GM23338 (cell line): ENCODE measurements at regions not wholly inside any gene's neighbourhood (a gene's known extent, or its start where the extent isn't known, plus 50 kb on each side); places are given as distances from the start of the nearest gene placed in this dataset.

Experiments used
- ATAC-seq: fragments of 200-7000 bp; cut with Tn5 transposase; 3 replicates; pipeline ENCODE4 v1.9.1; 2020
- DNase-seq: peaks from one replicate; pipeline ENCODE4 v3.0.0-alpha.2; 2015; ENCODE audit warnings: low spot score
- H2AFZ ChIP-seq: fragments of 200-600 bp; sonication (generic); 2 replicates; pipeline ENCODE4 v1.8.0; 2016; ENCODE audit warnings: antibody characterized with exemption, mild to moderate bottlenecking, moderate library complexity
- H3F3A ChIP-seq: fragments of 200-600 bp; sonication (generic); replicated peaks from 2 replicates; pipeline ENCODE4 v1.8.0; 2017; ENCODE audit warnings: antibody characterized with exemption, mixed run types, low read depth
- H3K27ac ChIP-seq: fragments of 200-600 bp; sonication (generic); 2 replicates; pipeline ENCODE4 v1.6.1; 2016; ENCODE audit warnings: low read depth
- H3K27me3 ChIP-seq: fragments of 200-600 bp; sonication (generic); 2 replicates; pipeline ENCODE4 v1.8.0; 2016; ENCODE audit warnings: mild to moderate bottlenecking, mixed run types, moderate library complexity; ENCODE audit not compliant: insufficient read depth
- H3K36me3 ChIP-seq: fragments of 200-600 bp; sonication (generic); 2 replicates; pipeline ENCODE4 v1.8.0; 2016; ENCODE audit warnings: mild to moderate bottlenecking; ENCODE audit not compliant: insufficient read depth
- H3K4me1 ChIP-seq: fragments of 200-600 bp; sonication (generic); 2 replicates; pipeline ENCODE4 v1.8.0; 2016; ENCODE audit warnings: mild to moderate bottlenecking, moderate library complexity; ENCODE audit not compliant: insufficient read depth
- H3K4me2 ChIP-seq: fragments of 200-600 bp; sonication (generic); 2 replicates; pipeline ENCODE4 v1.7.1; 2017; ENCODE audit warnings: mixed run types
- H3K4me3 ChIP-seq: fragments of 200-600 bp; sonication (generic); 2 replicates; pipeline ENCODE4 v1.6.1; 2016; ENCODE audit warnings: mixed run types
- H3K79me2 ChIP-seq: fragments of 200-600 bp; sonication (generic); replicated peaks from 2 replicates; pipeline ENCODE4 v1.8.0; 2017; ENCODE audit warnings: mild to moderate bottlenecking; ENCODE audit not compliant: insufficient read depth
- H3K9me2 ChIP-seq: fragments of 200-600 bp; sonication (generic); 2 replicates; pipeline ENCODE4 v1.8.0; 2017; ENCODE audit not compliant: insufficient read depth
- H4K20me1 ChIP-seq: fragments of 200-600 bp; sonication (generic); replicated peaks from 2 replicates; pipeline ENCODE4 v1.8.0; 2017; ENCODE audit warnings: mild to moderate bottlenecking; ENCODE audit not compliant: insufficient read depth
- H3K27ac Mint-ChIP-seq: 2 replicates; pipeline ENCODE4 v1.8.0; 2020; ENCODE audit warnings: inconsistent platforms, mild to moderate bottlenecking, moderate library complexity, mixed read lengths
- H3K27me3 Mint-ChIP-seq: 3 replicates; pipeline ENCODE4 v1.8.0; 2022; ENCODE audit warnings: low read depth, mild to moderate bottlenecking, moderate library complexity, mixed read lengths, inconsistent platforms; ENCODE audit not compliant: insufficient read depth, poor library complexity
- H3K36me3 Mint-ChIP-seq: 3 replicates; pipeline ENCODE4 v1.8.0; 2021; ENCODE audit warnings: low read depth, mild to moderate bottlenecking, inconsistent platforms, moderate library complexity, mixed read lengths
- H3K4me1 Mint-ChIP-seq: 3 replicates; pipeline ENCODE4 v1.8.0; 2020; ENCODE audit warnings: mild to moderate bottlenecking, inconsistent platforms, mixed read lengths
- H3K4me3 Mint-ChIP-seq: 3 replicates; pipeline ENCODE4 v1.8.0; 2021; ENCODE audit warnings: moderate library complexity, mild to moderate bottlenecking, inconsistent platforms, mixed read lengths
- H3K9me3 Mint-ChIP-seq: 3 replicates; pipeline ENCODE4 v1.8.0; 2020; ENCODE audit warnings: moderate library complexity, mild to moderate bottlenecking, inconsistent platforms, mixed read lengths
- CREB1 ChIP-seq: fragments of 250-450 bp; sonication (Bioruptor Pico); IDR thresholded peaks from 2 replicates; pipeline ENCODE4 v1.5.0; 2020; ENCODE audit warnings: low read depth, mild to moderate bottlenecking, moderate library complexity
- EZH2 ChIP-seq: fragments of 200-600 bp; sonication (generic); IDR thresholded peaks from one replicate; pipeline ENCODE4 v1.8.0; 2017; ENCODE audit warnings: antibody characterized with exemption, mild to moderate bottlenecking, low read depth; ENCODE audit not compliant: unreplicated experiment
- EZH2phosphoT487 ChIP-seq: fragments of 200-600 bp; sonication (generic); IDR thresholded peaks from one replicate; pipeline ENCODE4 v1.8.1; 2018; ENCODE audit warnings: antibody characterized with exemption; ENCODE audit not compliant: unreplicated experiment
- JUNB ChIP-seq: IDR thresholded peaks from one replicate; pipeline ENCODE4 v1.6.1; 2016; ENCODE audit warnings: antibody characterized with exemption; ENCODE audit not compliant: unreplicated experiment
- NANOG ChIP-seq: IDR thresholded peaks from 2 replicates; pipeline ENCODE4 v1.6.1; 2016; ENCODE audit warnings: antibody characterized with exemption, borderline replicate concordance
- POLR2AphosphoS5 ChIP-seq: IDR thresholded peaks from 2 replicates; pipeline ENCODE4 v1.6.1; 2016; ENCODE audit warnings: antibody characterized with exemption, low read depth
- STAT1 ChIP-seq: IDR thresholded peaks from one replicate; pipeline ENCODE4 v1.6.1; 2016; ENCODE audit warnings: antibody characterized with exemption; ENCODE audit not compliant: unreplicated experiment
- ZNF114 ChIP-seq: fragments of 250-450 bp; sonication (Bioruptor Pico); IDR thresholded peaks from 2 replicates; pipeline ENCODE4 v1.5.0; 2020; ENCODE audit warnings: mild to moderate bottlenecking, moderate library complexity
- ZNF331 ChIP-seq: fragments of 250-450 bp; sonication (Bioruptor Pico); IDR thresholded peaks from 2 replicates; pipeline ENCODE4 v1.5.0; 2020; ENCODE audit warnings: low read depth, mild to moderate bottlenecking, moderate library complexity
- TF ChIP-seq, protein P1 (sequence below): IDR thresholded peaks from one replicate; pipeline ENCODE4 v1.6.1; 2018; ENCODE audit warnings: antibody characterized with exemption; ENCODE audit not compliant: unreplicated experiment
- TF ChIP-seq, protein P2 (sequence below): IDR thresholded peaks from 2 replicates; pipeline ENCODE4 v1.6.1; 2016; ENCODE audit warnings: antibody characterized with exemption
- TF ChIP-seq, protein P3 (sequence below), 2 experiments: fragments of 200-600 bp in 1 of 2; sonication (generic) in 1 of 2; conservative IDR thresholded peaks; 2 replicates each; pipeline versions ENCODE4 v1.5.1 to v1.6.1; 2016 to 2017; ENCODE audit warnings: antibody characterized with exemption in 2 of 2, low read depth in 2 of 2, mild to moderate bottlenecking in 2 of 2, moderate library complexity in 1 of 2

DNA sequence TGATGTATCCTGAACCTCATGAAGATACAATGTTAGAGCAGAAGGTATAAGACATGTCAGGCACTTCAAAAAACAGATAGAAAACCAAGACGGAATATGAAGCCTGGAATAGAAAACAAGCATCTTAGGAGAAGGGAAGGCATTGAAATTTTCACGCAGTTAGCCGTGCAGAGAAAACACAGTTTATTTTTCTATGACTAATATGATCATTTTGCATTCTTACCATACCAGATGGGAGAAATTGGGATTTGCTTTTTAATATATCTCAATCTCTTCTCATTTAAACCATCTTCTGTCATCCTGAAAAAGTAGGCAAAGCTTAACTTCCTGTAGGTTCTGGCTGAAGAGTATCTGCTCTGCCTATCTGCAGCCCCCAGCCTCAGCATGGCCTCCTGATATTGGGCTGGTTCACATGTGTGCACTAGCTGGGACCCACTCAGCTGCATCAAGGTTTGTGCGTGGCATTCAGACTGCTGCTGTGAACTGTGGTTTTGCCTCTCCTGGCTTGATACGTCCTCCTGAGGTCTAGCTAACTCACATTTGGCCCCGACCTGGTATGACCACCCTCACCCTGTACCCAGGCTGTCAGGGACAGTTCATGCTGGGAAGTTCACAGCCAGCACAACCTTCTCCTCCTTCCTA is 392.5 kb upstream of the SASH1 start (continued):
- TF ChIP-seq, protein P1, sequence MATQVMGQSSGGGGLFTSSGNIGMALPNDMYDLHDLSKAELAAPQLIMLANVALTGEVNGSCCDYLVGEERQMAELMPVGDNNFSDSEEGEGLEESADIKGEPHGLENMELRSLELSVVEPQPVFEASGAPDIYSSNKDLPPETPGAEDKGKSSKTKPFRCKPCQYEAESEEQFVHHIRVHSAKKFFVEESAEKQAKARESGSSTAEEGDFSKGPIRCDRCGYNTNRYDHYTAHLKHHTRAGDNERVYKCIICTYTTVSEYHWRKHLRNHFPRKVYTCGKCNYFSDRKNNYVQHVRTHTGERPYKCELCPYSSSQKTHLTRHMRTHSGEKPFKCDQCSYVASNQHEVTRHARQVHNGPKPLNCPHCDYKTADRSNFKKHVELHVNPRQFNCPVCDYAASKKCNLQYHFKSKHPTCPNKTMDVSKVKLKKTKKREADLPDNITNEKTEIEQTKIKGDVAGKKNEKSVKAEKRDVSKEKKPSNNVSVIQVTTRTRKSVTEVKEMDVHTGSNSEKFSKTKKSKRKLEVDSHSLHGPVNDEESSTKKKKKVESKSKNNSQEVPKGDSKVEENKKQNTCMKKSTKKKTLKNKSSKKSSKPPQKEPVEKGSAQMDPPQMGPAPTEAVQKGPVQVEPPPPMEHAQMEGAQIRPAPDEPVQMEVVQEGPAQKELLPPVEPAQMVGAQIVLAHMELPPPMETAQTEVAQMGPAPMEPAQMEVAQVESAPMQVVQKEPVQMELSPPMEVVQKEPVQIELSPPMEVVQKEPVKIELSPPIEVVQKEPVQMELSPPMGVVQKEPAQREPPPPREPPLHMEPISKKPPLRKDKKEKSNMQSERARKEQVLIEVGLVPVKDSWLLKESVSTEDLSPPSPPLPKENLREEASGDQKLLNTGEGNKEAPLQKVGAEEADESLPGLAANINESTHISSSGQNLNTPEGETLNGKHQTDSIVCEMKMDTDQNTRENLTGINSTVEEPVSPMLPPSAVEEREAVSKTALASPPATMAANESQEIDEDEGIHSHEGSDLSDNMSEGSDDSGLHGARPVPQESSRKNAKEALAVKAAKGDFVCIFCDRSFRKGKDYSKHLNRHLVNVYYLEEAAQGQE = no peak
- TF ChIP-seq EZH2 (no peak), JUNB (no peak), EZH2phosphoT487 (no peak), ZNF331 (CRISPR knock-in tag) (no peak), CREB1 (no peak), NANOG (no peak)
- TF ChIP-seq, protein P2, sequence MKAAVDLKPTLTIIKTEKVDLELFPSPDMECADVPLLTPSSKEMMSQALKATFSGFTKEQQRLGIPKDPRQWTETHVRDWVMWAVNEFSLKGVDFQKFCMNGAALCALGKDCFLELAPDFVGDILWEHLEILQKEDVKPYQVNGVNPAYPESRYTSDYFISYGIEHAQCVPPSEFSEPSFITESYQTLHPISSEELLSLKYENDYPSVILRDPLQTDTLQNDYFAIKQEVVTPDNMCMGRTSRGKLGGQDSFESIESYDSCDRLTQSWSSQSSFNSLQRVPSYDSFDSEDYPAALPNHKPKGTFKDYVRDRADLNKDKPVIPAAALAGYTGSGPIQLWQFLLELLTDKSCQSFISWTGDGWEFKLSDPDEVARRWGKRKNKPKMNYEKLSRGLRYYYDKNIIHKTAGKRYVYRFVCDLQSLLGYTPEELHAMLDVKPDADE = no peak

DNA sequence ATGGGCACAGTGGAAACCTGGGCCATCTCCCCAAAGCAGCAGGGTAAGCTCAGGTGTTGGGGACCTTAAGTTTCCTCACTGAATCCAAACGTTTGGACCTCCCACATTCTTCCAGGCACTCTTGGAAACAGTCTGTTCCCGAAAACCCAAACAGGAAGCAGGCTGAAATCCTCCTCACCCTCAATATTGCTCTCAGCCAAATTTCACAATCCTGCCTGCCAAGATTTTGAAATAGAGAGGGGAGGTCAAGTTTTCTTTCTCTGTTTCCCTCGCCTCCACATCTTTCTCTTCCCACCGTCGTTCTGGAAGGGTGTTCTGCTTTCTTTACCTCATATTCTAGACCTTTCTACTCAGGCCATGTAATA is 392.0 kb upstream of the SASH1 start:
- Histone ChIP-seq H3K4me2 (no peak overlapping the region), H3K9me2 (0 out of 2 replicates have a peak, but pooled peaks cover 6% of the 10 kb centered on the region), H3K27ac (no peak overlapping the region), H3K27me3 (no peaks in the 10 kb centered on the region), H3K79me2 (no peaks in the 10 kb centered on the region), H4K20me1 (no peaks in the 10 kb centered on the region), H3F3A (no peaks in the 10 kb centered on the region), H3K36me3 (no peaks in the 10 kb centered on the region), H2AFZ (peak overlapping the region; percentile 66; the same call in 1 of the 2 replicates), H3K4me1 (no peaks in the 10 kb centered on the region), H3K4me3 (no peak overlapping the region)
- Mint-ChIP-seq H3K27ac (no peak overlapping the region), H3K9me3 (peaks cover 6% of the 10 kb centered on the region; the same call in 2 of the 3 replicates), H3K4me1 (no peaks in the 10 kb centered on the region), H3K36me3 (peaks cover 3% of the 10 kb centered on the region), H3K4me3 (no peak overlapping the region), H3K27me3 (peaks cover 1% of the 10 kb centered on the region)
- DNase-seq (no peak), ATAC-seq (no peak)
- TF ChIP-seq, protein P1 = no peak
- TF ChIP-seq ZNF114 (CRISPR knock-in tag) (no peak), STAT1 (no peak), POLR2AphosphoS5 (no peak), EZH2phosphoT487 (no peak)
- TF ChIP-seq, protein P3, sequence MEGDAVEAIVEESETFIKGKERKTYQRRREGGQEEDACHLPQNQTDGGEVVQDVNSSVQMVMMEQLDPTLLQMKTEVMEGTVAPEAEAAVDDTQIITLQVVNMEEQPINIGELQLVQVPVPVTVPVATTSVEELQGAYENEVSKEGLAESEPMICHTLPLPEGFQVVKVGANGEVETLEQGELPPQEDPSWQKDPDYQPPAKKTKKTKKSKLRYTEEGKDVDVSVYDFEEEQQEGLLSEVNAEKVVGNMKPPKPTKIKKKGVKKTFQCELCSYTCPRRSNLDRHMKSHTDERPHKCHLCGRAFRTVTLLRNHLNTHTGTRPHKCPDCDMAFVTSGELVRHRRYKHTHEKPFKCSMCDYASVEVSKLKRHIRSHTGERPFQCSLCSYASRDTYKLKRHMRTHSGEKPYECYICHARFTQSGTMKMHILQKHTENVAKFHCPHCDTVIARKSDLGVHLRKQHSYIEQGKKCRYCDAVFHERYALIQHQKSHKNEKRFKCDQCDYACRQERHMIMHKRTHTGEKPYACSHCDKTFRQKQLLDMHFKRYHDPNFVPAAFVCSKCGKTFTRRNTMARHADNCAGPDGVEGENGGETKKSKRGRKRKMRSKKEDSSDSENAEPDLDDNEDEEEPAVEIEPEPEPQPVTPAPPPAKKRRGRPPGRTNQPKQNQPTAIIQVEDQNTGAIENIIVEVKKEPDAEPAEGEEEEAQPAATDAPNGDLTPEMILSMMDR (conservative IDR thresholded peaks at IDR 0.05; ENCODE audit: low read depth in 2 of 2) = no peak
